G401.6 (cell line): ENCODE measurements at regions not wholly inside any gene's neighbourhood (a gene's known extent, or its start where the extent isn't known, plus 50 kb on each side); places are given as distances from the start of the nearest gene placed in this dataset.
"Not testable (repeated sequence)": the region's sequence is repeated elsewhere in the genome, so short reads cannot be mapped to it uniquely, and the experiment has no call there.

Experiments
- FAIRE-seq: peaks from 2 replicates; lab custom pipeline; 2012; peaks lifted over from hg19 to GRCh38; lab: Jason Lieb, UNC

- not testable (repeated sequence) for FAIRE-seq
Measured at GRCh38 chr10:15921423-15921945, 61.2 kb upstream of the MINDY3 start.

- FAIRE-seq, result no peak
Measured at GRCh38 chr10:15931376-15931775, 71.1 kb upstream of the MINDY3 start.

- not testable (repeated sequence) for FAIRE-seq
Measured at GRCh38 chr10:15939543-15939942, 79.2 kb upstream of the MINDY3 start.

GRCh38 chr10:15943426-15943825 is 83.1 kb upstream of the MINDY3 start:
- no peak for FAIRE-seq

- FAIRE-seq, result no peak
Measured at GRCh38 chr10:15954188-15954587, 93.9 kb upstream of the MINDY3 start.

- no peak for FAIRE-seq
Measured at GRCh38 chr10:15960277-15960676, 100.0 kb upstream of the MINDY3 start.

- not testable (repeated sequence) for FAIRE-seq
Measured at GRCh38 chr10:15972736-15973135, 112.4 kb upstream of the MINDY3 start.

GRCh38 chr10:15985690-15986089 is 125.4 kb upstream of the MINDY3 start:
- no peak for FAIRE-seq

GRCh38 chr10:15990535-15991129 is 130.3 kb upstream of the MINDY3 start:
- FAIRE-seq, result no peak

GRCh38 chr10:15997313-15997712 is 137.0 kb upstream of the MINDY3 start:
- no peak for FAIRE-seq

GRCh38 chr10:16001581-16001980 is 141.3 kb upstream of the MINDY3 start:
- no peak for FAIRE-seq

GRCh38 chr10:16009785-16010184 is 149.5 kb upstream of the MINDY3 start:
- no peak for FAIRE-seq

- no peak for FAIRE-seq
Measured at GRCh38 chr10:16011548-16011947, 151.2 kb upstream of the MINDY3 start.

GRCh38 chr10:16014469-16014868 is 154.2 kb upstream of the MINDY3 start:
- no peak for FAIRE-seq

- FAIRE-seq, result no peak
Measured at GRCh38 chr10:16016688-16017087, 156.4 kb upstream of the MINDY3 start.

GRCh38 chr10:16020836-16021235 is 160.5 kb upstream of the MINDY3 start:
- FAIRE-seq, result no peak

- FAIRE-seq, result not testable (repeated sequence)
Measured at GRCh38 chr10:16026832-16027231, 166.5 kb upstream of the MINDY3 start.

GRCh38 chr10:16030562-16030961 is 170.3 kb upstream of the MINDY3 start:
- no peak for FAIRE-seq

- no peak for FAIRE-seq
Measured at GRCh38 chr10:16049050-16049449, 188.7 kb upstream of the MINDY3 start.

- FAIRE-seq, result no peak
Measured at GRCh38 chr10:16049782-16050181, 189.5 kb upstream of the MINDY3 start.

GRCh38 chr10:16063350-16063749 is 203.0 kb upstream of the MINDY3 start:
- FAIRE-seq, result no peak

GRCh38 chr10:16083551-16083950 is 223.2 kb upstream of the MINDY3 start:
- FAIRE-seq, result not testable (repeated sequence)

GRCh38 chr10:16105082-16105481 is 244.8 kb upstream of the MINDY3 start:
- no peak for FAIRE-seq
